ENCODE measurements at regions not wholly inside any gene's neighbourhood (a gene's known extent, or its start where the extent isn't known, plus 50 kb on each side); places are given as distances from the start of the nearest gene placed in this dataset.

- TF ChIP-seq SIN3A (IDR thresholded peaks at IDR 0.05; ENCODE audit: borderline replicate concordance, insufficient read depth, low read length) = no peak
- no peak for TF ChIP-seq POLR2AphosphoS5 (IDR thresholded peaks at IDR 0.05; ENCODE audit: low read depth, low read length)
- no peak for TF ChIP-seq REST (IDR thresholded peaks at IDR 0.05; ENCODE audit: insufficient read depth in 1 of 2, low read depth in 2 of 2, low read length in 2 of 2)
- no peak for TF ChIP-seq TAF1 (IDR thresholded peaks at IDR 0.05; ENCODE audit: borderline replicate concordance, insufficient read depth, low read length)
Observed at GRCh38 chr18:44135741-44136140, 544.9 kb upstream of the SETBP1 start.

All from PFSK-1 (cell line).